ENCODE measurements at regions not wholly inside any gene's neighbourhood (a gene's known extent, or its start where the extent isn't known, plus 50 kb on each side); places are given as distances from the start of the nearest gene placed in this dataset.

- no peak overlapping the region for H3K4ac ChIP-seq (ENCODE audit: low read depth, low read length)
- no peaks in the 10 kb centered on the region for H3K27me3 Mint-ChIP-seq (ENCODE audit: low read depth)
- no peaks in the 10 kb centered on the region for H3K36me3 Mint-ChIP-seq (ENCODE audit: insufficient read depth in 1 of 3, low read depth in 3 of 3)
- H2BK15ac ChIP-seq (ENCODE audit: low read depth, low read length), result no peak overlapping the region
- no peak overlapping the region for H2AFZ ChIP-seq (ENCODE audit: low read length)
- WGBS (ENCODE audit: extremely low coverage, insufficient read length, low lambda C conversion rate), result 100% methylated on average over 1 of the region's 3 CpGs
- H2BK20ac ChIP-seq (ENCODE audit: low read depth, low read length, poor library complexity, severe bottlenecking), result no peak overlapping the region
- H3K27ac ChIP-seq (ENCODE audit: insufficient read length, low read depth, low read length), result no peak overlapping the region
- H4K91ac ChIP-seq (ENCODE audit: insufficient read length, low read depth, low read length), result no peak overlapping the region
- H4K20me1 ChIP-seq (ENCODE audit: control insufficient read depth, insufficient read depth, insufficient read length), result no peaks in the 10 kb centered on the region
- H4K5ac ChIP-seq (ENCODE audit: insufficient read length, low read depth, low read length), result no peak overlapping the region
- no peak overlapping the region for H4K8ac ChIP-seq (replicated peaks; ENCODE audit: insufficient read length, low read depth, low read length)
- H2AK5ac ChIP-seq (ENCODE audit: insufficient read length, low read length), result no peak overlapping the region
- H3K14ac ChIP-seq (ENCODE audit: insufficient read depth, low read length), result no peak overlapping the region
- H3K27ac Mint-ChIP-seq, result no peak overlapping the region
- no peak overlapping the region for H2BK120ac ChIP-seq (ENCODE audit: low read depth, low read length, poor library complexity, severe bottlenecking)
- no peak overlapping the region for H3K18ac ChIP-seq (ENCODE audit: insufficient read length, low read depth, low read length)
- no peaks in the 10 kb centered on the region for H3K9me3 Mint-ChIP-seq
- H2BK5ac ChIP-seq (ENCODE audit: insufficient read length, low read length), result no peak overlapping the region
- no peak for TF ChIP-seq CTCF (conservative IDR thresholded peaks at IDR 0.05)
- H3K23me2 ChIP-seq (ENCODE audit: insufficient read length, low read depth, low read length, poor library complexity, severe bottlenecking), result no peaks in the 10 kb centered on the region
- no peak overlapping the region for H3K9ac ChIP-seq (ENCODE audit: extremely low read depth, insufficient read length, low read length)
- no peaks in the 10 kb centered on the region for H3K4me1 Mint-ChIP-seq
- H3K4me2 ChIP-seq (ENCODE audit: insufficient read depth, insufficient read length, low read length), result no peak overlapping the region
- no peaks in the 10 kb centered on the region for H3K4me1 ChIP-seq (ENCODE audit: insufficient read depth, low read length)
- no peaks in the 10 kb centered on the region for H3K27me3 ChIP-seq (ENCODE audit: insufficient read depth, low read length)
- H3K56ac ChIP-seq (ENCODE audit: insufficient read length, low read depth, low read length), result no peak overlapping the region
- H2BK12ac ChIP-seq (ENCODE audit: insufficient read length, low read depth, low read length), result no peak overlapping the region
- DNase-seq, result no peak
- no peak overlapping the region for H3K23ac ChIP-seq (ENCODE audit: insufficient read length, low read depth, low read length)
- no peaks in the 10 kb centered on the region for H3K9me3 ChIP-seq (ENCODE audit: control insufficient read depth, low read depth, low read length)
- no peaks in the 10 kb centered on the region for H3K79me2 ChIP-seq (ENCODE audit: insufficient read depth, low read length)
- no peak overlapping the region for H3K4me3 Mint-ChIP-seq
- H3K79me1 ChIP-seq (ENCODE audit: insufficient read depth, low read depth, low read length, poor library complexity, severe bottlenecking), result no peaks in the 10 kb centered on the region
- H3T11ph ChIP-seq (ENCODE audit: low read length), result no peak overlapping the region
These were observed 189.1 kb upstream of the CDH12 start for GRCh38 chr5:23042226-23042625.

Data from H9 (cell line).